GM21526 (cell line): ENCODE measurements at regions not wholly inside any gene's neighbourhood (a gene's known extent, or its start where the extent isn't known, plus 50 kb on each side); places are given as distances from the start of the nearest gene placed in this dataset.
"Not testable (repeated sequence)": the region's sequence is repeated elsewhere in the genome, so short reads cannot be mapped to it uniquely, and the experiment has no call there.

Experiments
- ATAC-seq: cut with Tn5 transposase; IDR thresholded peaks from one replicate; pipeline ENCODE4 v1.9.1; 2021; ENCODE audit warnings: moderate library complexity; ENCODE audit not compliant: unreplicated experiment, low FRiP score

DNA sequence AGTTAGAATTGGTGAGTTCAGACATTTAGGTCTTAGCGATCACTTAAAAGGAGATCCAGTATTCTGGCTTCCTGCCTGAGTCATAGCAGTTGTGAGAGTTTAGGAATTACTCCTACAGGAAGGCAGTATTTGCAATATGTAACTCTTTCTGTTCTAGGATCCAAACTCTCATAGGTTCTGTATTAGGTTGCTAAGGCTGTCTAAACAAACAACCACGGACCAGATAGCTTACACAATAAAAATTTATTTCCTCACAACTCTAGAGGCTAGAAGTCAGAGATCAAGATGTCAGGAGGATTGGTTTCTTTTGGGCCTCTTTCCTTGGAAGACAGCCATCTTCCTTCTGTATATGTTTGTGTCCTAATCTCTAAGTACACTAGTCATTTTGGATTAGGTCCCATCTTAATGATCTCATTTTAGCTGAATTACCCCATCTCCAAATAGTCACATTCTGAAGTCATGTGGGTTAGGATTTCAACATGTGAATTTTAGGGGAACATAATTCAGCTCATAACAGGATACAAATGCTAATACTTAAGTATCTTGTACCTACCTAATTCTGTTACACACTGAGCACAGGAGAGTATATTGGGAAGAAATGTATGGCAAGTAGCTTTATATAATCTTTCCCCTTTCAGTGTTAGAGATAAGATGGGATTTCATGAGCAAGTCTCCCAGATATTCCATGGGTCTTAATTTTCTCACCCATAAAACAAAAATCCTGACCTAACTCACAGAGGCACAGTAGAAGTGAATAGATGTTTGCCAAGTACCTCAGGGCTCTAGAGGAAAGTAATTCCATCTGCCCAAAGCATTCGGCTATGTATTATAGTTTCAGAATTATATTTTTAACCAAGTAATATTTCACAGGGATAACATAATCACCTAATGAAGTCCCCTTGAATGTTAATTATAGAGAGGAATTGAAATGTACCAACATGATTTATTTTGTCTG lies 144.4 kb downstream of the PTBP2 start:
- ATAC-seq = no peak

DNA sequence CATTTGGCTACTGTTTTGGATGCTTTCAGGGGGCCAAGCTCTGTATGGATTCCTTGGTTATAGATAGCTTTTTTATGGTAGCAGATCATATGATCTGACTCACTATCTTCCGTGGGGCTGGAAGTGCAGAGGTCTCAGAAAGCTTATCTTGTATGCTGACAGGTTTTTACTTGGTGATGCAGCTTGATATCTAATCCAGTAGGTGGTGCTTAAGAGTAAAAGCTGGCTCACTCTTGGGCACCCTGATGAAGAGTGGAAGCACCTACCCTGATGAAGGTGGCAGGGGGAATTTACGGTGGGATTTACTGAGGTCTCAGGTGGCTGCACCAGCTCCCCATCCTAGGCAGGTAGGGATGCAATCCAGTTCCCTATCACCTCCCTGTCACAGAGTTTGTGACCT lies 151.2 kb downstream of the PTBP2 start:
- ATAC-seq = no peak

DNA sequence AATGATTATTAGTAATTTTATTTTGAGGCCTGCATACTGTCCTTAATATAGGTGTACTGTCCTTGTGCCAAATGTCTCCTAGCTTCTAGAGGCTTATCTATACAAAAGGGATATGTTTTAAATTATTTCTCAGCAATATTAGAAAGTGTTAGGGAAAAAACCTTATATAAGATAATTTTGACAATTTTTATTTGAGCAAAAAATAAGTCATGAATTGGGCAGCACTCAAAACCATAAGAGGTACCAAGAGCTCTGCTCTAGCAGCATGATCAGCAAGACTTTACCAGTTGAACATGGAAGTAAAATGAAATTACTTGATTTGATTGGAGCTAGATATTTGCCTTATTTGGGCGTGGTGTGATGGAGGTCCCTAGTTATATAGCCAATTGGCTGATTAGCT lies 157.1 kb downstream of the PTBP2 start:
- no peak for ATAC-seq

DNA sequence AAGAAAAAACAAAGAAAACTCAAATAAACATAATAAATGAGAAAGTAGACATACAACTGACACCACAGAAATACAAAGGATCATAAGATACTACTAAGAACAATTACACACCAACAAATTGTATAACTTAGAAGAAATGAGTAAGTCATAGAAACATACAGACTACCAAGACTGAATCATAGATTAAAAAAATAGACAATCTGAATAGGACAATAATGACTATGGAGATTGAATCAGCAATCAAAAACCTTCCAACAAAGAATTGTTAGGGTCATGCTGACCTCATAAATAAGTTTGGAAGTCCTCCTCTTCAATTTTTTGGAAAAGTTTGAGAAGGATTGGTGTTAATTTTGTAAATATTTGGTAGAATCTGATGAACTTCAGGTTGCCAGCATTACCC lies 159.0 kb downstream of the PTBP2 start:
- ATAC-seq = no peak

DNA sequence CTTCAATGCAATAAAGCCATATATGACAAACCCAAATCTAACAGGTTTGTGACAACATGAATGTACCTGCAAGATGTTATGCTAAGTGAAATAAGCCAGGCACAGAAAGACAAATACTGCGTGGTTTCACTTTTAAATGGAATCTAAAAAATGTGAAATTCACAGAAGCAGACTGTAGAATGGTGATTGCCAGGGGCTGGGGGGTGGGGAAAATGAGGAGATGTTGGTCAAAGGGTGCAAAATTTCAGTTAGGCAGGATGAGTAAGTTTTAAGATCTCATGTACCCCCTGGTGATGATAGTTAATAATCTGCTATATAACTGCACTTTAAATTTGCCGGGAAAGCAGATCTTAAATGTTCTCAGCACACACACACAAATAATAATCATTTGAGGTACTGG lies 160.5 kb downstream of the PTBP2 start:
- no peak for ATAC-seq

DNA sequence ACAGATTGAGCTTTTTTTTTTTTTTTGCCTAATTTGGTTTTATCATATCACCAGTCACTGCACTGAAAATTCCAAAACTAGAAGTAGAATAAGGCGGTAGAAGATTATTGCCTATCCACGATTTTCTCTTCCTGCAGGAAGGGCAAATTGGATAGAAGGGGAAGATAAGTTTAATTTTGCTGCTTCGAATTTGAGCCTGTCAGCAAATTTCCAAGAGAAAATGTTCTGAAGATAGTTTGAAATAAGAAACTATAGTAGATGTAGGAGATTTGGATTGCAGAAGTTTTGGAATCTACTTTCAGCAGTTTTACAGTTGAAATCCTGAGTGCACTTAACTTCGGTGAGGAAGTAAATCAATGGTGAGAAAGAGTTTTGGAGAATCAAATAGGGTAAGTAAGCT lies 164.9 kb downstream of the PTBP2 start:
- ATAC-seq = no peak

DNA sequence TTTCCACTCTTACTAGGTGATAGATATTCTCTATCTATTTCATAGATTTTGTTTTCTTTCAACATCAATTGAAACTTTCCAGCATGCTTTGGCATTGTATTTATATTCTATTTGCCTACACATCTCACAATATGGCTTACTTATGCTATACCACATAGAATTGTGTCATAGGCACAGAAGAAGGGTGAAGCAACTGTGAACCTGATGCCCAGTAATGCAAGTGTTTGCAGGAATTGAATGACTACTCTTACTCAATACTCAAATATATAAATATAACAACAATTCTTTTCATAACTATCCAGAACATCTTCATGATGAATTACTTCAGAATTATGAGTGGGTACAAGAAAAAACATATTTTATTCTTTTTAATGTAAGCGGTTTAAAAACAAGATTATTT lies 165.9 kb downstream of the PTBP2 start:
- ATAC-seq = no peak

DNA sequence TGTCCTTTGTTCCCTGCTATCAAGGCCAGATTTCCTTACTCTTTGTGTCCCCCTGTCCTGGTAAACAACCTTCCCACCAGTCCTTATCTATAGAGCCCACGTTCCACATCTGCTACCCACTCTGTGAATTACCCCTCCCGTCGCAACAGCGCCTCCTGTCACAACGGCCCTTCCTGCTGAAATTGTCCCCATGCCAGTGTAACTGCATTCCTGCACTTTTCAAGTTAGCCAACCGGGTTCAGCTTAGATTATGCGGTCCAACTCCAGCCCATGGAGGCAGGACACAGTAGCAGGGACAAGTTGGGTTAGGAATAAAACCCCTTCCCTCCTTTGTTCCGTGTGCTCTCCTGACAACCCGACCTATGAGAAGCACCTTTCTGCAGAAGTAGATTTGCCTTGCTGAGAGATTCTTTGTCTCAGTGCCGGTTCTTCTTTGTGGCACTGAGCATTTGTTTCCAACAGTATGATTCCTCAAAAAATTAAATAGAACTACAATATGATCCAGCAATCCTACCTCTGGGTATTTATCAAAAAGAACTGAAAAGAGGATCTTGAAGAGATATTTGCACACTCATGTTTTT lies 180.3 kb downstream of the PTBP2 start:
- no peak for ATAC-seq

DNA sequence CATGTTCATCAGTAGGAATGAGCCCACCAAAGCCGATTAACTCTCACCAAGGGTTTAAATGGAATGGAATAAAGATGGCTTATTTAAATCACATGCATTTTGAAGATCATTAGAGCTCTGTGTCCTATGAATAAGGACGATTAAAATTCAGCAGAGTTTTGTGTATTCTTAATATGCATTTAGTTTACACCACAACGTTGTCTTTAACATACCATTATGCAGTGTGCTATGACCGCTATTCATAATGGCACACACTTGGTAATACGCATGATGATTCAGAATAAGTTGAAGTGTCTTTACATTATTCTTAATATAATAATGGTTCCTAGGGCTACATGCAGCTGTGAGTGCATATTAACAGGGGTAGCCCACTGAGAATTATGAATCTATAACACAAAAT lies 190.7 kb downstream of the PTBP2 start:
- no peak for ATAC-seq

DNA sequence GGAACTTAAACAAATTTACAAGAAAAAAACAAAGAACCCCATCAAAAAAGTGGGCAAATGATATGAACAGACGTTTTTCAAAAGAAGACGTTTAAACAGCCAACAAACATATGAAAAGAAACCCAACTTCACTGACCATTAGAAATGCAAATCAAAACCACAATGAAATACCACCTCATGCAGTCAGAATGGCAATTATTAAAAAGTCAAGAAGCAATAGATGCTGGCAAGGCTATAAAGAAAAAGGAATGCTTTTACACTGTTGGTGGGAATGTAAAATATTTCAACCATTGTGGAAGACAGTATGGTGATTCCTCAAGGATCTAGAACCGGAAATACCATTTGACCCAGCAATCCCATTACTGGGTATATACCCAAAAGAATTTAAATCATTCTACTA lies 194.1 kb downstream of the PTBP2 start:
- not testable (repeated sequence) for ATAC-seq

DNA sequence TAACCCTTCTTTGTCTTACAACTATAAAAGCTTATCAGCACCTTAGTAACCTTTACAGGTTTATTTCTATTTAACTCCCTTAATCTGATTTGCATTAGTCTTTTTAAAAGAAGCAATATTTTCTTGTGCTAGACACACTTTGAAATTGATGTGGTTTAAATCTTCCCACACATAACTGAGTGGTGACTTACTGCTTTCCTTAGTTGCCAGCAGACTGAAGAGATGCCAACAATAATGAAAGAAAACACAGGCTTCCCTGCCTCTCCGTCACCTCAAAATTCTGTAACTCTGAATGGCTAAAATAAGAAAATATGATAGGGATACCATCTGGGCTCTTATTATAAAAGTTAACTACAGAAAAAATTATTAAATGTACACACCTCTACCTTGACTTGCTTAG lies 196.8 kb downstream of the PTBP2 start:
- no peak for ATAC-seq

DNA sequence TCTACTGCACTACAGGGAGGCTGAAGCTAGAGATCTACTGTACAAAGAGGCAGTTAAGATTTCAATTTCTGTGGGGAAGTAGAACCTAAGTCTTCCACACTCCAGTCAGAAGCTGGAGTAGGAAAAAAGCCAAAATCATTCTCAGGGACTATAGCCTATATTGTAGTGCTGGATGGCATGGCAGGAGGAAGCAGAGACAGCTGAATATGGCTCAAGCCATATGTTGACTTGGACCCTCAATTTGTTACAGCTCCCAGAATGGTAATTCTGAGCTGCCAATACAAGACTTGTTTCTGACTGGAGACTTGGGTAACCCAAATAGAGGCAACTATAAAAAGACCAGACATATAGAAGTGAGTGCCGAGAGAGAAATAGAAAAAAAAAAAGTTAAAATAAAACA lies 200.6 kb downstream of the PTBP2 start:
- ATAC-seq = no peak

DNA sequence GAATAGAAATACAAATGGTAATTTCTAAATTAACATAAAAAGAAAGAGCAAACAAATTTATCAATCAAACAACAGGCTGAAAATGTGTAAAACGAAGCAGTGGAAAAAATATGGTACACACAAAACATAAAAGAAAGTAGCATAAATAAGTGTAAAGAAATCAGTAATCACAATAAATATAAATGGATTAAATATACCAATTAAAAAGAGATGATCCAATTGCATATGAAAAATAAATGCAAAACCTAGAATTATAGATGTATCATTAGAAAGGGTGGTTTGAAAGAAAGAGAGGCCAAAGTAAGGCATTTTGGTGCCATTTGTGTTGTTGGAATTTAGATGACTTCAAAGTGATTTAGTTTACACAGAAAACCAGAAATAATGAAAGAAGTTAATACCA lies 202.2 kb downstream of the PTBP2 start:
- no peak for ATAC-seq

DNA sequence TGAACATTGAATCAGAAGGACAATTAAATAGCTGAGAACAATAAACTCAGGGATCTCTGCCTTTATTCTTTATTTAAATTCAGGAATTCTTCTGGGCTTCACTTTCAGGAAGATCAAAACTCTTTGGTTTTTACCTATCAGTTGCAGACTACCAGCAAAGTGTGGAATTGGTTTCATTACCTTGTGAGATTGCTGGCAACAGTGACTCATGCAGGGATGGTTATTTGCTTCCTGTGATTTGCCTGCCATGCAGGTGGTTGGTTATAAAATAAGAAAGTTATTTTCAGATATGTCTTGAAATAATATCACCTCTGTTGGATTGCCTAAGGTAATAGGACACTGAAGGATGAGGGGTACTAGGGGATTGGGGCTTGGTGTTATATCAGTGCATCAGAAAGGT lies 204.6 kb downstream of the PTBP2 start:
- no peak for ATAC-seq

DNA sequence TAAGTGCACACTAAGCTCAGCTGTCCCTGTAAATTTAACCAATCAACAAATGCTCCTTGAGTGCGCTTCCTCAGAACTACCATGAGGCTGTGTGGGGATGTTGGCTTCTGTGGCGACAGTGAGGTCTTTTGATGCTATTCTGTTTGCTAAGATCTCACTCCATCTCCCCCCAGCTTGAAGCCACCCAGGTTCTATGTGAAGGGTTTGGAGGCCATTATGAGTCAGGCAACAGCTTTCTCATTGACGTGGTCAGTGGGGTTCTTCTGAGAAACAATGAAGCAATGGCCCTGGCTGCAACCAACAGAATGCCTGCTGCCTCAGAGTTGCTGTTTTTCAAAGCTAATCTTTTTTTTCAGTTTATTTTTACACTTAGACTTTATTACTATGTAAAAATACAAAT lies 205.5 kb downstream of the PTBP2 start:
- ATAC-seq = no peak

DNA sequence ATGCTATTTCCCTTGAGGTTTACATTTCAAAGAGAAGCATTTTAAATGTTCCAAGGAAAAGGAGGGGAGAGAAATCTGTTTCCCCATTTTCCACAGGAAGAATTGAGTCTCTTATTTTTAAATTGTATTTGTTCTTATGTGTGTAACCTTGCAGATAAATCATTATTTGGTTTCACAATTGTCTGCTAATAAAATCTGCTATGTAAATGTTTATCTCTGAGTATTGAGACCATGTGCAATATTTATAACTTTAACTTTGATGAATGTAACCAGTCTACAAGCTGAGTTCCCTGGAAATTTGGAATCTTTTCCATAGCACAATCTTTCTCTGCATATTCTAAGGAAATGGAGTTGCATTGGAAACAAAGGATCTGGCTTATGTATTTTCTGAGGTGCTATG lies 209.6 kb downstream of the PTBP2 start:
- ATAC-seq = no peak

DNA sequence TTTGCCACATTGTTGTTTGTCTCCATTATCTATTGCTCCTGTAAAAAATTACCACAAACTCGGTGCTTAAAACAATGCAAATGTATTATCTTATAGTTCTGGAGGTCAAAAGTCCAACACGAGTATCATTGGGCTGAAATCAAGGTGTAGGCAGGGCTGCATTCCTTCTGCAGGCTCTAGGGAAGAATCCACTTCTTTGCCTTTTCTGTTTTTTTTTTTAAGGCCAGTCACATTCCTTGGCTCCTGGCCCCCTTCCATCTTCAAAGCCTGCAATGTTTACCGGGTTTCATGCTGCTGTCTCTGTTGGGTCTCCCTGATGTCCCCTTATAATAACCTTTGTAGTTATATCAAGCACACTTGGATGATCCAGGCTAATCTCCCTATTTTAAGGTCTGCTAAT lies 212.7 kb downstream of the PTBP2 start:
- ATAC-seq = no peak

DNA sequence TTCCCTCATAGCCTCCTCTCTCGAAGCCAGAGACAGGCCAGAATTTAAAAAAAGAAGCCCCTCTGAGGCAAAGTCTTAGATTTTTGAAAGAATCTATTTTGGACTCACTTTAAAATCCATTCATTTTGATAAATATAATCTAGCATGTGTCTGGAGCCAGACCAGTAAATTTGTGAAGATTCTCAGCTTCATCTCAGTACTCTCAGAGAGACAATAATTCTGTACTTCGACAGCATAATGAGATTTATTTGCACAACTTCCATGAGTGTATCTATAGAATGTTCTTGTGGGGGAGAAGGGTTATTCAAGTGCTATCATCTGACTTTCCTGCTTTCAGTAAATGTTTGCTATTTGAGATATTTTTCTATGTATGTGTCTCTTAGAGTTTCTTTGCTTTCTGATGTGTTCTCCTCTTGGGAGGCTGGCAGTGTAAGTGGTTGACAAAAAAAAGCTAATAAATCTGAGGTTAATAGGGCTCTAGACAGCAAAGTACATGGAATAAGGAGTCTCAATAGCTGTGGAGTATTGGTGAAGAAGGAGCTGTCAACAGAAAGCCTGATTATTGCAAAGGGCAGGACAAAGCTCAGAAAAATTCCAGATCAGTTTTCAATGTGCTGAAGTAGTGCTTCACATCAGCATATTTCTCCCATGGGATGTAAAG lies 223.0 kb downstream of the PTBP2 start:
- no peak for ATAC-seq

DNA sequence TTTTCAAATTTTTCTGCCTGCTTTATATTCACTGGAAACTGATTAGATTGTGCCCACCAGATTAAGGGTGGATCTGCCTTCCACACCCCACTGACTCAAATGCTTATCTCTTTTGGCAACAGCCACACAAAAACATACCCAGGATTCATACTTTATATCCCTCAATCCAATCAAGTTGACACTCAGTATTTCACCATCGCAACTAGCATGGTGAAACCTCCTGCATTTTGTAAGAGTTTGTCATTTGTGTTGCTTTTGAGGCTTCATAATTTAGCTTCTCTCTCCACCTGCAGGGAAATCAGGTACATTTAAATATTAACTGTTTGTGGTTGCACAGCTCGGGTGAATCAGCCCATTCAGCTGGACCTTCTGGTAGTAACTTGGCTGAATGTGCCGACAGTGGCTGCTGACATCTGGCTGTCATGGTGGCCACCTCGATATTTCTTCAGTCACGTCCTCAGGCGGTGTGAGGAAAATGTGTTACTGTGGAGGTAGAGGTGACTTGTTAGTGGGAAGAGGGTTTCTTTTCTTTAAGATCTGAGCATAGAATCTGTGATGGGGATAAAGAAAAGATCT lies 224.0 kb downstream of the PTBP2 start:
- no peak for ATAC-seq

DNA sequence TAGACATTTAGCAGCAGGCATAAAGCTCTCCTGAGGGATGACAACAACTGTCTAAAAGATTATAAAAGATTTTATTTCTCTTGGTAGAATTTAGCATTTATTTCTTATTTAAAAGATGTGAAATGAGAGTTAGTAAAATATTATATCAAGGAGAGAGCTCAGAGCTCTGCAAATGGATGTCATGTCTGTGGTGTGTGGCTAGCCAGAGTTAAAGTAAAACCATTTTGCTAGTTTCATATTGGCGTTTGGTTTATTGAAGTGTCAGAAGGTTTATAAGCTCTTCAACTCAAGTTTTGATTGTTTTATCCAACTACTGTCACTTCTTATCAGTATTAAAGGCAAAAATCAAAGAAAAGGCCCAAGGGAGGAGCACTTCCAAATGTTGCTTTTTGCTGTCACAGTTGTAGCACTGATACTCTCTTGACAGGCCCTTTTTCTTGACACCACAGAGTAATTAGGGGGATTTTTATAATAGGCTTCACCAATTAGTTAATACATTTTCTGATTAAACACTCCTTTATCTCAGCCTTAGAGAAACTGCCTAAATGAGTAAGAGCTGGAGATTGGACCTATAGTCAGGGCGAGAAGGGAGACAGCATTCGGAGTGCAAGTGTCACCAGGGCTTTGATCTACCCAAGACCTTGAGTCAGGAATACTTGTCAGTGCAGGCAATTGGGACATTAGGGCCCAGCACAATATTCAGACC lies 233.9 kb downstream of the PTBP2 start:
- ATAC-seq = no peak

DNA sequence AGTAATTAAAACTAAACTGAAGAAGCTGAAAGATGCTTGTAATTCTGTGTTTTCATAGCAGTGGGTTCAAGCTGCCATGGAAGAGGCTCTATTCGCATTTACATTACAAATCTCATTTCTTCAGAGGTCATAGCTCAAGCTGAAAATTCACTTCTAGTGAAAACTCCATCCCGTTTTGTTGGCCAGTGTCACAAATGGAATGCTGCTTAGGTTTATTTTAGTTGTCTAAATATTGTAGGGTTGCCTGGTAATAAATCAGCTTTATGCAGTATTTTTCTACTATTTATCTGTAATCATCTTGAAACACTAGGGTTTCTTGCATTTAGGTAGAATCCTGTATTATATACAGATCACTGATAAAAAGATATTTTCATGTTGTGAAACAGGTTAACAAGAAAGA lies 240.6 kb downstream of the PTBP2 start:
- no peak for ATAC-seq
